GM21576 (cell line): ENCODE measurements at regions not wholly inside any gene's neighbourhood (a gene's known extent, or its start where the extent isn't known, plus 50 kb on each side); places are given as distances from the start of the nearest gene placed in this dataset.
"Not testable (repeated sequence)": the region's sequence is repeated elsewhere in the genome, so short reads cannot be mapped to it uniquely, and the experiment has no call there.

Experiments
- ATAC-seq: cut with Tn5 transposase; IDR thresholded peaks from one replicate; pipeline ENCODE4 v1.9.1; 2021; ENCODE audit warnings: mild to moderate bottlenecking, moderate library complexity; ENCODE audit not compliant: unreplicated experiment

DNA sequence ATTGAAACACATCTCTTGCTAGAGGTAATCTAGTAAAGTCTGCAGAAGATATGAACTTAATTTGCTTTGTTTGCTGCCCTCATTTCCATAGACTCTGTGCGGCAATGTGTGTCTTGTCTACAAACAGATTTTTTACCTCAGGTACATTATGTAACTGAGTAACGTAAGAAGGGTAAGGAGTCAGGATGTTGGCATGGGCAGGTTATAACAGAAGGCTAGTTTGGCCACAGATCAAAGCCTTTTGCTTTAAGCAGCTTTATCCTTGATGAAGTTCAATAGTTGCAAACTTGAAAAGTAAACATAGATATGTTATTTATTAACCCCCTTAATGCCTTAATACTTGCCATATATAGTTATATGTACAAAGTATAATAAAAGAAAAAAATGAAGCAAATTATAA is 391.6 kb upstream of the FKBP1C start:
- ATAC-seq = no peak

DNA sequence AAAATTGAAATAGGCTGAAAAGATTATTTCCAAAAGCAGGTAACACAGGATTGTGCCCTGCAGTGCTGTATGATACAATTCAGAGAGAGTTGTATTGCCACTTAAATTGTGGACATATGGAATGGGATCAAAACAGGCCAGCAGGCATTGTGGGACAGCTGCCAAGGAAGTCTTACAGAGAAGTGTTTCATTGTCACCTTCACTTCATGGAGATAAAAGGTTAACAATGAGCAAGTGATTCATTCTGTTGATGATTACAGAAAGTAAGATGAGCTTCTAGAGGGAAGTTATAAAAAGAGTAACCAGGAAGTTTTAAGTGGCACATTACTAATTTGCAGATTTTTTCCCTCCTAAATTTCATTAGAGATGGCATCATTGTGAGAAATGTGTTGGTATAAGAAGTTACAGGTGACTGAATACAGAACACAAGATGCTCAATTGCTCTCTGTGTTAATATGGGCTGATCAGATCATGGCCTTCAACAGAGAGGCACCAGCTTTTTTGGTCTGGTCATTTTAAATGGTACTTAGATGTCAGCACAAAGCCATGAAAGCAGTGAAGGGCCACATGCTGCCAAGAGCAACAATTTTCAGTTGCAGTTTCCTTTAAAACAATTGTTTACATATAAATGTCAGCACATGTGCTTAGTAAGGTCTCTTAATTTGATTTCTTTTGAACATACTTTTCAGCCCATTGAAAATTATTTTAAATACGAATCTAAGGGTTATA is 402.5 kb upstream of the FKBP1C start:
- ATAC-seq = no peak

- ATAC-seq = no peak
Measured at GRCh38 chr6:62805431-62805830, 405.8 kb upstream of the FKBP1C start.

DNA sequence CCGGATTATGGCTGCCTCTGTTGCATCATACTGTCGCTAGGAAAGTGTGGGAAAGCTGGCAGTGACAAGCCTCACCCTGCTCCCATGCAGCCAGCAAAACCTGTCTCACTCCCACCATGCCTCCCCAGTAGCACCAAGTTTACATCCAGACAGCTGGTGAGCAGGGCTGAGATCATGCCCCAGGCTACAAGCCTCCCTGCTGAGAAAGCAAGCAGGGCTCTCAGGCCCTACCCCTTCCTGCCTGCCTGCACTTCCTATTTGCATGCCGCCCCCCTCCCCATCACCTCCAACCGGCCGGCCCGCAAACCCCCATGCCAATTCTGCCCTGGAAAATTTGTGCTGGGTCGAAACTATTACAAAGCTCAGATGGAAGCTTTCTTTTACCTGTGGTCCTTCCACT is 408.2 kb upstream of the FKBP1C start:
- ATAC-seq = no peak

- no peak for ATAC-seq
Measured at GRCh38 chr6:62797190-62797589, 414.1 kb upstream of the FKBP1C start.

DNA sequence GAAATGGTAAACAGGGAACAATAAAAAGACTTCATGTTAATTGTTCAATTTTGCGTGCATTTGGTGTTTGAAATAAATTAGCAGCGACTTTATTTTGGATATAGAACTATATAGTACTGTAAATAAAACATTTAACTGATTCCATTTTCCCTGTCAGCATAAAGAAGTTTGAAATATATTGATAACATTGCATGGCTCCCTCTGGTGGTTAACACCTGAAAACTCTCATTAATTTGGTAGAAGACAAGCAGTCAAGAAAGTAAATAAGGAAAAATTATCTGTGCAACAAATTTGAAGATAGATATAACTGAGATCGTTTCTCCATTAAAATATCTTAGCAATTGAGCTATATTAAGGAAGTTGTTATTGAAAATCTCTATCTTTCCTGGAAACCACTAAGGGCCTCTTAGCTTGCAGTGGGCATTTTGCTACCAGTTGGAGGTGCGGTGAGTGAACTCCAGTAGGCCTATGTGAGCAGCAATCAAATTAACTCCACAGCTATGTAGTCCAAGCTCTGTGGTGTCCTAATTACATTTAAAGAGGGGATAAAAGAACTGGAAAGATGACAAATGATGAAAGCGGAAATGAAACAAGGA is 435.7 kb upstream of the FKBP1C start:
- no peak for ATAC-seq

- ATAC-seq = not testable (repeated sequence)
Measured at GRCh38 chr6:62766174-62766573, 445.1 kb upstream of the FKBP1C start.

DNA sequence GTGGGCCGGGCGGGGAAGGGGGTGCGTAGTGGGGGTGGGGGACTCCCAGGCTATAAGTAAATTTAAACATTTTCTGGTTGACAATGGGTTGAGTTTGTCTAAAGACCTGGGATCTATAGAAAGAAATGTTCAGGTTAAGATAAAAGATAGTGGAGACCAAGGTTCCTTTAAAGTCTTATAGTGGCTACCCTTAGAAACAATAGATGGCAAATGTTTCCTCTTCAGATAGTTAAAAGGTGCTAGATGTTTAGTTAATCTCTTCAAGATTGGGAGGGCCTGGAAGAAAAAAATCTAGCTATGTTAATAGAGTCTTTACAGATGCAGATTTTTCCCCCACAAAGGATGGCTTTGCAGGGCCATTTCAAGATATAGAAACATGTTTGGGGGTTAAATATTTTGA is 446.4 kb upstream of the FKBP1C start:
- no peak for ATAC-seq

GRCh38 chr6:62763125-62763912 is 447.9 kb upstream of the FKBP1C start:
- ATAC-seq = no peak

DNA sequence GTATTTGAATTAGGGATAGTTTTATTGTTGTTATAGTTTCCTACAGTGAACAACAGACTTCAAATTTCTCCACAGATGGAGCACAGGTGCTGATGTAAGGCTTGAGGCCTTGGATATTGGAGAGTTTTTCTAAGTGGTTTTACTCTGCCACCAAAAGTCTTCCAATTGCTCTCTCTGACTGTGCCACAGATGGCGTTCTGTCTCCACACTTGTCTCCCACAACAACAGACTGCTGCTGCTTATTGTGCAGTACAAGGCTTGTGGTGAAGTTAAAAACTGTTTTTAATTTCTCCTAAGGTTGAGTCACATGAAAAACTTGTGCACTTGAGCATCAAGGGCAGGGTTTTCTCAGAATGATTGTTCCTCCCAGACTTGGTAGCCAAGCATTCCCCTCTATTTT is 460.9 kb upstream of the KHDRBS2 start:
- no peak for ATAC-seq

DNA sequence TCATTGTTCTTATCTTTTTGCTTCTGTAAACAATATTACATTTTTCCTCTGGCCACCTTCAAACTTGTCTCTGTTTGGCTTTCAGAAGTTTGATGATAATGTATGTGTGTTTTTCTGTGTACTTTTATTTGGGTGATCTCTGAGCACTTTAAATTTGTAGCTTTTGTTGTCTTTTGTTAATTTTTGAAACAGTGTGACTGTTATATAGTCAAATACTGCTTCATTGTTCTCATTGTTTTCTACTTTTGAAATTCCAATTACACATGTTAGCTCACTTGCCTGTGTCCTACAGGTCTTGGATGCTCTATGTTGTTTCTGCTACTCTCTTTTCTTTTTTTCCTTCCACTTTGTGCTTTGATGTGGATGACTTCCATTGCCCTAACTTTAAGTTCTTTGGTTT is 460.1 kb upstream of the KHDRBS2 start:
- ATAC-seq = no peak

DNA sequence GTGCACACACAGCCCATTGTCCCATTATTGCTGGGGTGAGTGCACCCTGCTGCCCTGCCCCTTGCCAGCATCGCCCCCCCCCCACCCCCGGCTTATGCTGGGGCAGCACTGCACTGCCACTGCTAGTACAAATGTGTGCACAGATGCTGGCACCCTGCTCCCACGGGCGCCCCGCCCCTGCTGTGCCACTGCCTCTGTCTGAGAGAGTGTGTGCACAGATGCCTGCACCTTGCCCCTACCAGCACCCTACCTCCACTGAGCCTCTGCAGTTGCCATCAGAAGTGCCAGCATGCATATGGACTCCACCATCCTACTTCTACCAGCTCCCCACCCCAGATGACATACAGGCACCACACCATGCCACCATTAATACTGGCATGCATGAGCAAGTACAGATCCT is 454.6 kb upstream of the KHDRBS2 start:
- no peak for ATAC-seq

DNA sequence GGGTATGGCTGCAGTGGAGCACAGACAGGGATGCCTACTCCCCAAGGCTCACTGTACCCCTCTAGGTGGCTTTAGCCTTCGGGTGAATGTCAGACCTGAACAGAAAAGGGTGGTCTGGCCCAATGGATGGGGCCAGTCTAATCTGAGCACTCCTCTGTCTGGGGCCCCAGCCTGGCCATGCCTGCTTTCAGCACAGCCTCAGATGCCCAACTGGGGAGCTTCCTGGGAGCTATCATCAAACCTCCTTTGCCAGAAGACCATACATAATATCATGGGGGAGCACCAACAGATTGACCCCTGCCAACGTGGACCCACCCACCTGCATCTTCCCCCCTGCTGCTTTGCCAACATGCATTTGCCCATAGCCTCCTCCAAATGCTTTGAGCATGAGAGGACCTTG is 454.1 kb upstream of the KHDRBS2 start:
- no peak for ATAC-seq

DNA sequence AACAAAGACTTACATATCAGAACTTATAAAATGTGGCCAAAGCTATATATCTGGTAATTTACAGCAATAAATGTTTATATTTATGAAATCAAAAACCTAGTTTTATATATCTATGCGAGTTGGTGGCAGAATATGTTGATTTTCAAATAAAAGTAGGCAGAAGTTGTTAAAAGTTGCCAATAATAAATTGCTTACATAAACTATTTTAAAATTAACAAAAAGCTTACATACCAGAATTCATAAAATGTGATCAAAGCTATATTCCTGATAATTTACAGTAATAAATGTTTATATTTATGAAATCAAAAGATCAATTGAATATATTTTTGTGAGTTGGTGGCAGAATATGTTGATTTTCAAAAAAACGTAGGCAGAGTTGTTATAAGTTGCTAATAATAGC is 451.8 kb upstream of the KHDRBS2 start:
- ATAC-seq = no peak

DNA sequence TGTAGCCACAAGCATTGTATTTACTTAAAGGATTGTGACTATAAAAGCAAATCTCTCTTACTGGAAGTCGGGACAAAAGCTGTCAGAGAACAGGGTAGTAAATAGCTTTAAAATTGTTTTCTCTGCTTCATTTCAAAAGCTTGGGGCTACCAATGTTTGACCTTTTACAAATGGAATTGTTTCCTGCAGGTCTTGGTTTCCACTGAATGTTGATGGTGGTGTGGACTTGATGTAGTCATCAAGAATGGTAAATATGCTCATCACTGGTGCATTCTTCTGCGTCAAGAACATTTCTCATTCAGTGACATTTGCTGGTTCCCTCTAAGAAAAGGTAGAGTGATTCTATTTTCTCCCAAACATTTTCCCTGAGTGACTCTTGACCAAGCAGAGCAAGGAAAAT is 435.4 kb upstream of the KHDRBS2 start:
- ATAC-seq = no peak

GRCh38 chr6:62716719-62717118 is 430.7 kb upstream of the KHDRBS2 start:
- ATAC-seq = no peak

GRCh38 chr6:62714112-62714511 is 428.1 kb upstream of the KHDRBS2 start:
- no peak for ATAC-seq

- ATAC-seq = no peak
Measured at GRCh38 chr6:62711750-62712149, 425.7 kb upstream of the KHDRBS2 start.

DNA sequence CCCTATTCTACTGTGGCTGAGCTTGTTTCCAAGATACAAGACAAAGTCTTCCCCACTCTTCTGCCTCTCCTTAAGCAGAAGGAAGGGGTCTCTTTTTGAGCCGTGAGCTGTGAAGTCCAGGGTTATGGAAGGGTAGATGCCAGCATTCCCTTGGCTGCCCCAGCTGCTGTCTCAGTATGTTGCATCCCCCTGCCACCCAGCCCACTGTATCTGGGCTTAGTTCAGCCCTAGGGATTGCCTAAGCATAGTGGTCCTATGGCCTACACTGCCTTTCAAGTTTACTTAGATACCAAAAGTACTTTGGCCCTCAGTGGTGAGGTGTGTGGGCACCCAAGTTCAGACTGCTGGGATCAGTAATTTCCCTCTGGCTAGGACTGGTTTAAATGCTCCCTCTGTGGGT is 421.9 kb upstream of the KHDRBS2 start:
- ATAC-seq = no peak

DNA sequence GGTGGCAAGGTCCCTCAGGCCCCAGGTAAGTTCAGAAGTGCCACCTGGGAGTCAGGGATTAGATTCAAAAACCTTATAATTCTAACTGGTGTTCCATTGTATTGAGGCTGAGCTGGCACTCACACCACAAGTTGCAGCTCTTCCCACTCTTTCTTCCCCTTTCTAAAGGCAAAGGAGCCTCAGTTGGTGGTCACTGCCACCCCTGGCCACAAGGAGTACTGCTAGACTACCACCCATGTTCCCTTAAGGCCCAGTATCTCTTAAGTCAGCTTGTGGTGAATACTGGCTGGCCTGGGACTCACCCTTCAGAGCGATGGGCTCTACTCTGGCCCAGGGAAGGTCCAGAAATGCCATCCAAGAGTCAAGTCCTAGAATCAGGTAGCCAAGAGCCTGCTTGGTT is 421.1 kb upstream of the KHDRBS2 start:
- no peak for ATAC-seq

- ATAC-seq = no peak
Measured at GRCh38 chr6:62683063-62683462, 397.0 kb upstream of the KHDRBS2 start.

- no peak for ATAC-seq
Measured at GRCh38 chr6:62681108-62681507, 395.1 kb upstream of the KHDRBS2 start.
